Stimulated activated CD4-positive, alpha-beta T cell treated with anti-CD3 and anti-CD28 coated beads, Interleukin-1b, Interleukin-23, amount 100 ng/mL, for 1 hour (primary cell): ENCODE measurements at regions not wholly inside any gene's neighbourhood (a gene's known extent, or its start where the extent isn't known, plus 50 kb on each side); places are given as distances from the start of the nearest gene placed in this dataset.
"Not testable (repeated sequence)": the region's sequence is repeated elsewhere in the genome, so short reads cannot be mapped to it uniquely, and the experiment has no call there.

Source experiments
- DNase-seq, 2 donors: peaks; one replicate each; pipeline ENCODE4 v3.0.0-alpha.2; 2020; ENCODE audit warnings: low read depth in 2 of 2

GRCh38 chr14:19120383-19120782 is 153.1 kb downstream of the POTEM start:
- not testable (repeated sequence) for DNase-seq

DNA sequence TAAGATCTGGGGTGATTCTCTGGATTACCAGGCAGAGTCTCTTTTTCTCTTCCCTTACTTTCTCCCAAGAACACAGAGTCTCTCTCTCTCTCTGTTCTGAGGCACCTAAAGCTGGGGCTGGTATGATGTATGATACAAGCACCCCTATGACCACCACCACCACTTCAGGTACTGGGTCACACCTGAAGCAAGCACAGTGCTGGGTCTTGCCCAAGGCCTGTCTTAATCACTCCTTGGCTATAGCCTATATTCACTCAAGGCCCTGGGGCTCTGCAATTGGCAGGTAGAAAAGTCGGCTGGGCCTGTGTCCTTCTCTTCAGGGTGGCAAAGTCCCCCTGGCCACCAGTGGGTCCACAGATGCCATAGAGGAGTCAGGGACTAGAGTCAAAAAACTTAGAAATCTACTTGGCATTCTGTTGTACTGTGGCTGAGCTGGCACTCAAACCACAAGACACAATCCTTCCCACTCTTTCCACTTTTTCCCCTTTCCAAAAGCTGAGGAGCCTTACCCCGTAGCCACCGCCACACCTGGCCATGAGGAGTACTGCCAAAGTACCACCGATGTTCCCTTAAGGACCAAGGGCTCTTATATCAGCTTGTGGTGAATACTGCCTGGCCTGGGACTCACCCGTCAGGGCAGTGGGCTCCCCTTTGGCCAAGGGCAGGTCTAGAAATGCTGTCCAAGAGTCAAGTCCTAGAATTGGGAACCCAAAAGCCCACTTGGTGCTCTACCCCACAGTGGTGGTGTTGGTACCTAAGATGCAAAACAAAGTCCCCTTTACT is 159.2 kb downstream of the POTEM start:
- DNase-seq = not testable (repeated sequence)

- DNase-seq = not testable (repeated sequence)
Measured at GRCh38 chr14:19127664-19128435, 160.6 kb downstream of the POTEM start.

DNA sequence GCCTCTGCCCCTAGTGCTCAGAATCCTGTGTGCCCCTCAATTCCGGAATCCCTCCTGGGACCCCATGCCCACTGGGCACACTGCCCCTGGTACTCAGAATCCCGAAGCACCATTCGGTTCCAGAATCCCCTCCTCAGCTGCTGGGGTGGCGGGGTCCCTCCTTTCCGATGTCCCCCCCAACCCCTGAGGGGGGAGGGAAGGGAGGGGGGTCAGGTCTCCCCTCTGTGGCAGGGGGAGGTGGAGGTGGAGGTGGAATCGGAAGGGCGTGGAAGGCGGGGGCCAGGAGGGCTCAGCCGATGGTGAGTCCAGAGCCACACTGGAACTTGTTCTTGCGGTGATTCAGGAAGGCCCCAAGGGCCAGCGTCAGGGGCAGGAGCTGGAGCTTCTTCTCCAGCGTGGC is 164.3 kb downstream of the POTEM start:
- not testable (repeated sequence) for DNase-seq

GRCh38 chr14:19132013-19132835 is 165.0 kb downstream of the POTEM start:
- not testable (repeated sequence) for DNase-seq

DNA sequence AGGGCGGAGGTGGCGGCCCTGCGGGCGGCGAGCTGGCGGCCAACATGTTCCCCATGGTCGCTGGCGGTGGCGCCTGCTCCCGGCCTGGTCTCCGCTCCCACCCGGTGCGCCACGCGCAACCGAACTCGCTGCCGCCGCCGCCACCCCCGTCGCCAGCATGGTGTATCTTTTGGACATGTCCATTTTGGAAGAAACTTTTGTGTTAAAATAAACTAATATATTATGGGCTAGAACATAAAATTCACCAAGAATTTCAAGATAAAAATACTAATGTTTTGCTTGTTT is 165.5 kb downstream of the POTEM start:
- DNase-seq = not testable (repeated sequence)

GRCh38 chr14:19157106-19157709 is 190.0 kb downstream of the POTEM start:
- not testable (repeated sequence) for DNase-seq

DNA sequence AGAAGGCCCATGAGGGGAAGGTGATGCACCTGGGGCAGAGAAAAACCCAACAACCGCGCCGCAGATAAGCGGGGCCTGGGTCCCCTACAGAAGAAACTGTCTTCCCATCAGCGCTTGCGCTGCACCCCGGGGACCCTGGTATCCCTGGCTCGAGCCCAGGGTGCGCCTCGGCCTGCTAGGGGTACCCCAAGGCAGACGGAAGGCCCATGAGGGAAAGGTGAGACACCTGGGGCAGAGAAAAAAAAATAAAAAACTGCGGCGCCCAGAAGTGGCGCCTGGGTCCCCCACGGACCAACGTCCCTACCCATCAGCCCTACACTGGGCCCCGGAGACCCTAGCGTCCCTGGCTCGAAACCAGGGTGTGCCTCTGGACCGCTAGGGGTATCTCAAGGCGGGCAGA is 190.8 kb downstream of the POTEM start:
- not testable (repeated sequence) for DNase-seq

- DNase-seq = not testable (repeated sequence)
Measured at GRCh38 chr14:19158588-19158987, 191.4 kb downstream of the POTEM start.

GRCh38 chr14:19159003-19159625 is 191.9 kb downstream of the POTEM start:
- DNase-seq = not testable (repeated sequence)

- DNase-seq = not testable (repeated sequence)
Measured at GRCh38 chr14:19160379-19160778, 193.1 kb downstream of the POTEM start.

- not testable (repeated sequence) for DNase-seq
Measured at GRCh38 chr14:19161251-19162033, 194.2 kb downstream of the POTEM start.

DNA sequence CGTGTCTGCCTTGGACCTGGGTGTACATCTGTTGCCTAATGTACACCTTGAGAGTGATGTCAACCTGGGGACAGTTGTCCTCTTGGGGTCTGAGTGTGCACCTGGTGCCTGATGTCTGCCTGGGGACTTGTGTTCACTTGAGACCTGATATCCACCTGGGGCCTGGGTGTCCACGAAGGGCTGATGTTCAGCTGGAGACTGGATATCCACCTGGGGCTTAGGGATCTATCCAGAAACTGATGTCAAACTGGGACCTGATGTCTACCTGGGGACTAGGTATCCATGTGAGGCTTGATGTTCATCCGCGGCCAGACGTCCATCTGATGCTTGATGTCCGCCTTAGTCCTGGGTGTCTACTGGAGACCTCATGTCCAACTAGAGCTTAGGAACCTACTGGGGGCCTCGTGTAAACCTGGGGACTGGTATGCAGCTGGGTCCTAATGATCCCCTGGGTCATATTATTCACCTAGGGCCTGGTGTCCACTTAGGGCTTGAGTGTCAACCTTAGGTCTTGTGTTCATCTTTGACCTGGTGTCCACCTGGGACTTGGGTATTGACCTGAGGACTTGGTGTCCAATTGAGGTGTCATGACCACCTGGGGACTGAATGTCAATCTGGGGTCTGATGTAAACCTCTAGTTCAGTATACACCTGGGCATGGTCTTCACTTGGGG is 194.9 kb downstream of the POTEM start:
- DNase-seq = not testable (repeated sequence)

DNA sequence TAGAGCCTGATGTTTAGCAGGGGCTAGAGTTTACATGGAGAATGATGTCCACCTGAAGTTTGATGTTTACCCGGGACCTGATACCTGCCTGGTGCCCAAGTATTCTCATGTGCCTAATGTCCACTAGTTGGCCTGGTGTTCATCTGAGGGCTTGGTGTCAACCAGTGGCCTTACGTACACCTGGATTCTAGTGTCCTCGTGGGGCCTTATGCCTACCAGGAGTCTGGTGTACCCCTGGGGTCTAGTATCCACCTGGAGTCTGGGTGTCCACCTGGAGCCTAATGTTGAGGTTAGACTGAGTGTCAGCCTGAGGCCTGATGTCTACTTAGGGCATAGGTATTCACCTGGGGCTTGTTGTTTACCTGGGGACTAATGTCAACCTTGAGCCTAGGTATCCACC is 195.7 kb downstream of the POTEM start:
- not testable (repeated sequence) for DNase-seq

- DNase-seq = not testable (repeated sequence)
Measured at GRCh38 chr14:19163891-19164290, 196.7 kb downstream of the POTEM start.

DNA sequence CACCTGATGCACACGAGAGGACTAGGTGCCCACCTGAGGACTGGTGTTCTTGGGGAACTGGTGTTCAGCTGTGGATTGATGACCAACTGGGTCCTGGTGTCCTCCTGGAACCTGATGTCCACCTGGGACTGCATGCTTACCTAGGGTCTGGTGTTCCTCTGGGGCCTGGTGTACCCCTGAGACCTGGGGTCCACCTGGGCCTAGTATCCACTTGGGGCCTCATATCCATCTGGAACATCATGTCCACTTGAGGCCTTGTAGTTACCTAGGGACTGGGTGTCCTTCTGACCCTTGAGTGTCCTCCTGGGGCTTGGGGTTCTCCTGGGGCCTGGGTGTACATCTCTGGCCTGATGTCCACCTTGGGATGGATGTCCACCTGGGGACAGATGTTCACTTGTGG is 197.2 kb downstream of the POTEM start:
- DNase-seq = not testable (repeated sequence)

DNA sequence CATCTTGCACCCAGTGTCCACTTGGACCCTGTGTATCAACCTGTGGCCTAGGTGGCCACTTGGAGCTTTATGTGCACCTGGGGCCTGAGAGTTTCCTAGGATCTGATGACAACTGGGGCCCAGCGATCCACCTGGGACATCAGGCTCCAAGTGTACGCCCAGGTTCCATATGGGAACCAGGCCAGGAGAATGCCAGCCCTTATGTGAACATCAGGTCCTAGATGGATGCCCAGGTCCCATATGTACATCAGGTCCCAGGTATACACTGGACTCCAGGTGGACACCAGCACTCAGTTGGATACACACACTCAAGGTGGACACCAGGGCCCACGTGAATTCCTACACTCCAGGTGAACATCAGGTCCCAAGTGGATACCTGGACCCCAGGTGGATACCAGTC is 198.8 kb downstream of the POTEM start:
- not testable (repeated sequence) for DNase-seq

DNA sequence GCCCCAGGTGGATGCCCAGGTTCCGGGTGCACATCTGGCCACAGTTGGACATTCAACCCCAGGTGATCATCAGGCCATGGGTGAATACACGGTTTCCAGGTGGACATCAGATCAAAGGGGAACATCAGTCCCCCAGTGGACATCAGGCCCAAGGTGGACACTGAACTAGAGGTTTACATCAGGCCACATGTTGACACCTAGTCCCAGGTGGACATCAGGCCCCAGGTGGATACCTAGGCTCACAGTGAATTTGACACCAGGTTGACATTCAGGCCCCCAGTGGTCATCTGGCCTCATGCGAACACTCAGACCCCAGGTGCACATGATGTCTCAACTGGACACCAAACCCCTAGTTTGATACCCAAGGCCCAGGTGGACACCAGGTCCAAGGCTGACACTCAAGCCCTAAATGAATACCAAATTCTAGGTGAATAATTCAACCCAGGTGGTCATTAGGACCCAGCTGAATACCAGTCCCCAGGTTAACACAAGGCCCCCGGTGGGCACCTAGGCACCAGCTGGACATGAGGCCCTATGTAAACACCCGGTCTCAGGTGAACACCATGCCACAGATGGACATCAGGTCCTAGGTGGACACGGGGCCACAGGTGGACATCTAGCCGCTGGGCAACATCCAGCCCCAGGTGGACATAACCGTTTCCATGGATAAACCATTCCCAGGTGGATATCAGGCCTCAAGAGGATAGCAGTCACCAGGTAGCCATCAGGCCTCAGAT is 200.4 kb downstream of the POTEM start:
- not testable (repeated sequence) for DNase-seq

DNA sequence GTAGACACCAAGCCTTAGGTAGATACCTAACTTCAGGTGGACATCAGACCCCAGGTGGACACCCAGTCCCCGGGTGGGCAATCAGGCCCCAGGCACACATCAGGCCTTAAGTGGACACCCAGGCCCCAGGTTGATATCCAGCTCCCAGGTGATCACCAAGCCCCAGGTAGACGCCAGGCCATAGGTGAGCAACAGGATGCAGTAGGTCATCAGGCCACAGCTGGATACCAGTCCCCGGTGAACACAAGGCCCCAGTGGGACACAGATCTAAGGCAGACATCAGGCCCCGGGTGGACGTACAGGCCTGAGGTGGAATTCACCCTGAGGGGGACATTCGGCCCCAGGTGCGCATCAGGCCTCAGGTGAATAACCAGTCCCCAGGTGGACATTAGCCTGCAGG is 201.0 kb downstream of the POTEM start:
- not testable (repeated sequence) for DNase-seq
